ENCODE measurements at regions not wholly inside any gene's neighbourhood (a gene's known extent, or its start where the extent isn't known, plus 50 kb on each side); places are given as distances from the start of the nearest gene placed in this dataset.

- TF ChIP-seq CTCF (conservative IDR thresholded peaks at IDR 0.05; ENCODE audit: low read depth in 2 of 2) (no peak), POLR2AphosphoS5 (IDR thresholded peaks at IDR 0.05; ENCODE audit: low read depth) (no peak), JUNB (IDR thresholded peaks at IDR 0.05; ENCODE audit: unreplicated experiment) (no peak), STAT1 (IDR thresholded peaks at IDR 0.05; ENCODE audit: unreplicated experiment) (no peak), EZH2 (IDR thresholded peaks at IDR 0.05; ENCODE audit: low read depth, unreplicated experiment) (no peak), EZH2phosphoT487 (IDR thresholded peaks at IDR 0.05; ENCODE audit: unreplicated experiment) (no peak), REST (IDR thresholded peaks at IDR 0.05; ENCODE audit: unreplicated experiment) (no peak), CREB1 (CRISPR knock-in tag; IDR thresholded peaks at IDR 0.05; ENCODE audit: low read depth) (no peak), ZNF114 (CRISPR knock-in tag; IDR thresholded peaks at IDR 0.05) (no peak)
These were observed 646.2 kb upstream of the MIR17HG start for GRCh38 chr13:90701264-90701663.

All from GM23338 (cell line).